Activated CD8-positive, alpha-beta memory T cell treated with anti-CD3 and anti-CD28 coated beads for 36 hours (primary cell): ENCODE measurements at regions not wholly inside any gene's neighbourhood (a gene's known extent, or its start where the extent isn't known, plus 50 kb on each side); places are given as distances from the start of the nearest gene placed in this dataset.

Experiments used
- CTCF ChIA-PET: fragments of 350-600 bp; sonication (Branson Sonifier 250); formaldehyde crosslinking; loops from one replicate; lab custom pipeline; 2021; ENCODE audit warnings: antibody characterized with exemption; lab: Charles Lee
- POLR2A ChIA-PET: fragments of 350-600 bp; sonication (Branson Sonifier 250); formaldehyde crosslinking; loops from one replicate; lab custom pipeline; 2021; ENCODE audit warnings: antibody characterized with exemption; lab: Charles Lee

- ChIA-PET CTCF (interaction anchor here (0.5 kb wide), 1 partner anchor 1319 kb away, joined by 3 read pairs; no protein-coding TSS in a partner anchor), POLR2A (no interaction called here)
Observed at GRCh38 chr3:13215940-13216546, 142.8 kb upstream of the IQSEC1 start.

GRCh38 chr3:13214847-13215472 is 141.7 kb upstream of the IQSEC1 start:
- ChIA-PET CTCF (no interaction called here), POLR2A (no interaction called here)

GRCh38 chr3:13213911-13214846 is 140.9 kb upstream of the IQSEC1 start:
- CTCF ChIA-PET, result no interaction called here
- POLR2A ChIA-PET, result no interaction called here

- ChIA-PET POLR2A (no interaction called here), CTCF (interaction anchor here (0.7 kb wide), 1 partner anchor 122 kb away, joined by 3 read pairs; no protein-coding TSS in a partner anchor)
Observed at GRCh38 chr3:13213490-13213889, 140.3 kb upstream of the IQSEC1 start.

GRCh38 chr3:13211605-13212210 is 138.5 kb upstream of the IQSEC1 start:
- CTCF ChIA-PET, result no interaction called here
- POLR2A ChIA-PET, result no interaction called here

- ChIA-PET POLR2A (no interaction called here), CTCF (no interaction called here)
Observed at GRCh38 chr3:13210221-13210975, 137.2 kb upstream of the IQSEC1 start.

GRCh38 chr3:13209634-13209997 is 136.4 kb upstream of the IQSEC1 start:
- POLR2A ChIA-PET, result no interaction called here
- CTCF ChIA-PET, result no interaction called here

GRCh38 chr3:13208706-13209633 is 135.7 kb upstream of the IQSEC1 start:
- POLR2A ChIA-PET, result no interaction called here
- CTCF ChIA-PET, result no interaction called here

GRCh38 chr3:13207975-13208705 is 134.9 kb upstream of the IQSEC1 start:
- CTCF ChIA-PET, result no interaction called here
- POLR2A ChIA-PET, result no interaction called here

GRCh38 chr3:13207578-13207922 is 134.3 kb upstream of the IQSEC1 start:
- ChIA-PET POLR2A (no interaction called here), CTCF (no interaction called here)

GRCh38 chr3:13206799-13207577 is 133.8 kb upstream of the IQSEC1 start:
- ChIA-PET CTCF (no interaction called here), POLR2A (no interaction called here)

GRCh38 chr3:13205567-13206143 is 132.4 kb upstream of the IQSEC1 start:
- POLR2A ChIA-PET, result interaction anchor here (0.5 kb wide), 1 partner anchor 292 kb away, joined by 7 read pairs; no protein-coding TSS in a partner anchor
- CTCF ChIA-PET, result no interaction called here

GRCh38 chr3:13204177-13204581 is 130.9 kb upstream of the IQSEC1 start:
- POLR2A ChIA-PET, result no interaction called here

GRCh38 chr3:13203398-13204176 is 130.4 kb upstream of the IQSEC1 start:
- ChIA-PET CTCF (no interaction called here), POLR2A (no interaction called here)

More at GRCh38 chr3:13204177-13204581, 130.9 kb upstream of the IQSEC1 start:
- CTCF ChIA-PET, result no interaction called here

GRCh38 chr3:13202744-13203397 is 129.6 kb upstream of the IQSEC1 start:
- POLR2A ChIA-PET, result no interaction called here
- CTCF ChIA-PET, result no interaction called here
